Pancreas (tissue), 10 donors: ENCODE measurements at regions not wholly inside any gene's neighbourhood (a gene's known extent, or its start where the extent isn't known, plus 50 kb on each side); places are given as distances from the start of the nearest gene placed in this dataset.

Experiments
- ATAC-seq, 4 donors: fragments of 200-7000 bp; cut with Tn5 transposase; one replicate each; pipeline versions ENCODE4 v1.8.0 to v1.9.1; 2020; ENCODE audit warnings: mild to moderate bottlenecking in 4 of 4, moderate library complexity in 4 of 4
- DNase-seq, 6 donors: peaks; one replicate each; pipeline ENCODE4 v3.0.0-alpha.2; 2020
- FAIRE-seq: peaks from 2 replicates; lab custom pipeline; 2012; peaks lifted over from hg19 to GRCh38; lab: Jason Lieb, UNC
- H3K27ac ChIP-seq, 4 donors: fragments of 200-600 bp; sonication (generic); 1 replicate in 3 of 4; 2 replicates in 1 of 4; pipeline versions ENCODE4 v1.5.0 to v1.8.0; 2020
- H3K27me3 ChIP-seq, 4 donors: fragments of 200-600 bp; one replicate each; pipeline ENCODE4 v1.8.0; 2021
- H3K36me3 ChIP-seq, 3 donors: fragments of 200-600 bp; sonication (generic) in 1 of 3; one replicate each; pipeline versions ENCODE4 v1.5.0 to v1.8.0; 2020 to 2021
- H3K4me1 ChIP-seq, 3 donors: fragments of 200-600 bp; one replicate each; pipeline ENCODE4 v1.8.0; 2021
- H3K4me3 ChIP-seq, 4 donors: fragments of 200-600 bp; sonication (generic) in 2 of 4; one replicate each; pipeline versions ENCODE4 v1.5.0 to v1.8.0; 2020 to 2021
- H3K9me3 ChIP-seq, 4 donors: fragments of 200-600 bp; one replicate each; pipeline ENCODE4 v1.8.0; 2021
- CTCF ChIP-seq, 4 donors: fragments of 200-600 bp; sonication (generic) in 3 of 4; IDR thresholded peaks; one replicate each; pipeline versions ENCODE4 v1.5.0 to v1.8.0; 2021; ENCODE audit warnings: antibody characterized with exemption in 4 of 4
- WGBS, 2 donors: extraction: QIAGEN DNeasy Blood & Tissue Kit; methylation state at CpG; one replicate each; pipeline ENCODE4 v1.1.7; 2013; 5-methylcytosine and 5-hydroxymethylcytosine counted together
- intact Hi-C, 3 donors: fragments of 100-400 bp; cut with DNase I; formaldehyde crosslinking; loops; one replicate each; pipeline versions ENCODE4 v1.11.1 to v1.14.2; 2022
- donor health status: healthy with polysubstance abuse.
- donor health status: DM: no; HTN: no; CAD: no; lungs with moderate emphysema.
- donor health status: DM: no; HTN: no; CAD: no.
- donor health status: control.
- donor health status: control.
- donor health status: Bipolar disorder and iron deficiency.
- donor health status: DM: yes; HTN: yes; CAD: no.
- donor health status: DM: no; HTN: no; CAD: no.
- donor health status: DM: no; HTN: no; CAD: no.
- donor health status: DM: yes; HTN: yes; CAD: no.

- Histone ChIP-seq H3K27ac (no peak overlapping the region), H3K27me3 (no peaks in the 10 kb centered on the region), H3K9me3 (no peaks in the 10 kb centered on the region), H3K36me3 (no peaks in the 10 kb centered on the region), H3K4me1 (no peaks in the 10 kb centered on the region), H3K4me3 (no peak overlapping the region)
- no peak for DNase-seq
- intact Hi-C loops: no loop called here
- 68 to 93% methylated on average over 1 of the region's 1 CpG for WGBS, 2 donors
- no peak for FAIRE-seq
- ATAC-seq: no peak
- no peak for TF ChIP-seq CTCF (IDR thresholded peaks at IDR 0.05)
Measured at GRCh38 chr16:65769776-65770438, 596.6 kb upstream of the CDH5 start.

- no peak for ATAC-seq
- H3K9me3 ChIP-seq: no peaks in the 10 kb centered on the region
- DNase-seq: no peak
- no peak overlapping the region for H3K27ac ChIP-seq
- no peaks in the 10 kb centered on the region for H3K36me3 ChIP-seq
- no peaks in the 10 kb centered on the region for H3K4me1 ChIP-seq
- no peak for TF ChIP-seq CTCF (IDR thresholded peaks at IDR 0.05)
- 48 to 60% methylated on average over 1 of the region's 1 CpG for WGBS, 2 donors
- FAIRE-seq: no peak
- no peak overlapping the region for H3K4me3 ChIP-seq
- no peaks in the 10 kb centered on the region for H3K27me3 ChIP-seq
- intact Hi-C loops: no loop called here
Measured at GRCh38 chr16:65769055-65769465, 597.4 kb upstream of the CDH5 start.

- no peak overlapping the region for H3K4me3 ChIP-seq
- no peaks in the 10 kb centered on the region for H3K9me3 ChIP-seq
- FAIRE-seq (no peak), ATAC-seq (no peak), DNase-seq (no peak)
- WGBS, 2 donors: 55 to 59% methylated on average over 4 of the region's 4 CpGs
- intact Hi-C loops: no loop called here
- no peaks in the 10 kb centered on the region for H3K36me3 ChIP-seq
- H3K27me3 ChIP-seq: no peaks in the 10 kb centered on the region
- no peak overlapping the region for H3K27ac ChIP-seq
- no peak for TF ChIP-seq CTCF (IDR thresholded peaks at IDR 0.05)
- no peaks in the 10 kb centered on the region for H3K4me1 ChIP-seq
Measured at GRCh38 chr16:65767125-65767524, 599.4 kb upstream of the CDH5 start.

- FAIRE-seq (no peak), DNase-seq (no peak), ATAC-seq (no peak)
- Histone ChIP-seq H3K27me3 (no peaks in the 10 kb centered on the region), H3K4me1 (no peaks in the 10 kb centered on the region), H3K27ac (no peak overlapping the region), H3K4me3 (no peak overlapping the region), H3K36me3 (no peaks in the 10 kb centered on the region), H3K9me3 (no peaks in the 10 kb centered on the region)
- no peak for TF ChIP-seq CTCF (IDR thresholded peaks at IDR 0.05)
- 66 to 74% methylated on average over 7 of the region's 7 CpGs for WGBS, 2 donors
- intact Hi-C loops: no loop called here
Measured at GRCh38 chr16:65763640-65764305, 602.7 kb upstream of the CDH5 start.

- Histone ChIP-seq H3K9me3 (no peaks in the 10 kb centered on the region), H3K27me3 (no peaks in the 10 kb centered on the region), H3K36me3 (no peaks in the 10 kb centered on the region), H3K4me1 (no peaks in the 10 kb centered on the region), H3K4me3 (no peak overlapping the region), H3K27ac (no peak overlapping the region)
- DNase-seq (no peak), ATAC-seq (no peak), FAIRE-seq (no peak)
- intact Hi-C loops: no loop called here
- no peak for TF ChIP-seq CTCF (IDR thresholded peaks at IDR 0.05)
- 38 to 39% methylated on average over 4 of the region's 4 CpGs for WGBS, 2 donors
Measured at GRCh38 chr16:65760874-65761273, 605.6 kb upstream of the CDH5 start.
